Left renal cortex interstitium (tissue), 4 donors: ENCODE measurements at regions not wholly inside any gene's neighbourhood (a gene's known extent, or its start where the extent isn't known, plus 50 kb on each side); places are given as distances from the start of the nearest gene placed in this dataset.
"Not testable (repeated sequence)": the region's sequence is repeated elsewhere in the genome, so short reads cannot be mapped to it uniquely, and the experiment has no call there.

Experiments
- DNase-seq, 4 donors: peaks; one replicate each; pipeline ENCODE4 v3.0.0-alpha.2; 2013; ENCODE audit warnings: low read depth in 4 of 4, low spot score in 2 of 4, missing footprints in 1 of 4

GRCh38 chr11:29119116-29119515 is 897.7 kb downstream of the KCNA4 start:
- no peak for DNase-seq

- no peak for DNase-seq
Measured at GRCh38 chr11:29100967-29101366, 915.9 kb downstream of the KCNA4 start.

- no peak for DNase-seq
Measured at GRCh38 chr11:29095821-29096220, 921.0 kb downstream of the KCNA4 start.

GRCh38 chr11:29093416-29094120 is 923.3 kb downstream of the KCNA4 start:
- DNase-seq: no peak

- DNase-seq: no peak
Measured at GRCh38 chr11:29087200-29087812, 929.5 kb downstream of the KCNA4 start.

GRCh38 chr11:29075726-29076125 is 941.1 kb downstream of the KCNA4 start:
- no peak for DNase-seq

GRCh38 chr11:29063630-29064361 is 953.0 kb downstream of the KCNA4 start:
- DNase-seq: no peak

- no peak for DNase-seq
Measured at GRCh38 chr11:29061452-29061851, 953.3 kb downstream of the METTL15 start.

- DNase-seq: not testable (repeated sequence)
Measured at GRCh38 chr11:29056487-29056886, 948.3 kb downstream of the METTL15 start.

- no peak for DNase-seq
Measured at GRCh38 chr11:29051935-29052334, 943.7 kb downstream of the METTL15 start.

- DNase-seq: not testable (repeated sequence)
Measured at GRCh38 chr11:29050962-29051361, 942.8 kb downstream of the METTL15 start.

GRCh38 chr11:29040489-29040888 is 932.3 kb downstream of the METTL15 start:
- no peak for DNase-seq

- DNase-seq: no peak
Measured at GRCh38 chr11:29032384-29033149, 924.4 kb downstream of the METTL15 start.

GRCh38 chr11:29029452-29029851 is 921.3 kb downstream of the METTL15 start:
- no peak for DNase-seq

GRCh38 chr11:29027436-29027835 is 919.2 kb downstream of the METTL15 start:
- no peak for DNase-seq

- no peak for DNase-seq
Measured at GRCh38 chr11:29026286-29026685, 918.1 kb downstream of the METTL15 start.

GRCh38 chr11:29025001-29025400 is 916.8 kb downstream of the METTL15 start:
- DNase-seq: no peak

GRCh38 chr11:29024386-29024785 is 916.2 kb downstream of the METTL15 start:
- DNase-seq: no peak

- no peak for DNase-seq
Measured at GRCh38 chr11:29023761-29024160, 915.6 kb downstream of the METTL15 start.

GRCh38 chr11:29022676-29023075 is 914.5 kb downstream of the METTL15 start:
- no peak for DNase-seq
